NB4 (cell line): ENCODE measurements at regions not wholly inside any gene's neighbourhood (a gene's known extent, or its start where the extent isn't known, plus 50 kb on each side); places are given as distances from the start of the nearest gene placed in this dataset.

Experiments used
- CTCF ChIP-seq: IDR thresholded peaks from one replicate; pipeline ENCODE4 v1.5.1; 2012; ENCODE audit warnings: low read depth, low read length
- MAX ChIP-seq: IDR thresholded peaks from 2 replicates; pipeline ENCODE4 v1.6.1; 2011; ENCODE audit warnings: low read depth, low read length
- POLR2A ChIP-seq: IDR thresholded peaks from 2 replicates; pipeline ENCODE4 v1.6.1; 2011; ENCODE audit warnings: mild to moderate bottlenecking; ENCODE audit not compliant: insufficient read length; ENCODE audit errors: extremely low read depth

- TF ChIP-seq CTCF (no peak), MAX (no peak), POLR2A (no peak)
Observed at GRCh38 chr5:4038994-4039393, 443.4 kb downstream of the IRX1 start.
